ENCODE measurements at regions not wholly inside any gene's neighbourhood (a gene's known extent, or its start where the extent isn't known, plus 50 kb on each side); places are given as distances from the start of the nearest gene placed in this dataset.

DNA sequence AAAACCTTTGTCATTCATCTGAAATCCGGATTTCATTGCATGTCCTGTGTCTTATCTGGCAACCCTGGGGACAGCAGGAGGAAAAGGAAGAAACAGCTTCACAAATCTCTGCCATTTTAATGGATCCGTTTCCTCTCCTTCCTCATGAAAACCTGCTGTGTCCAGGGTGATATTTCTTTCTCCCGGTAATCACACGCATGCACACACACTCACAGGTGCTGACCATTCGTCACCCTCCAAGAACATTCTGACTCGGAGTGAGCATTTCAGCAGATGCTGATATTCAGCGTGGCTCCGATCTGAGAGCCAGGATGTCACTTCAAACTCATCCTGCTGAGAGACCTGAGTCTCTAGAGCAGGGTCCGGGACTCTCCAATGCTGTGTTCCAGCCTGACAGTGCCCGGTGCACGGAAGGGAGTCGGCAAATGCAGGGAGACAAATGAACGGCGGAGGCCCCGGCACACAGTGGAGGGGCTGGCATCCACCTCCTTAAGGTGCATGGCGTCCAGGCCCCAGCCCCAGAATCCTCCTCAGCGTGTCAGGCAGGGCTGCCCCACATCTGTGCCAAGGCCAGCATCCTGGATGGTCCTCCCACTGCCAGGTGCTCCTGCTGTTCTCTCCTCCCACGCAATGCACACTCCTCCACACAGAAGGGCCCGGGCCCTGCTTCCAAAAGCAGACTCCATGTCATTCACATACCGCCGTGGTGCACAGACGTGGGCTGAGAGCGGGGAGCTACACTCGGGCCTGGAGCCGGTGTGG lies 70.7 kb downstream of the RBFOX3 start:
- DNase-seq = no peak

DNA sequence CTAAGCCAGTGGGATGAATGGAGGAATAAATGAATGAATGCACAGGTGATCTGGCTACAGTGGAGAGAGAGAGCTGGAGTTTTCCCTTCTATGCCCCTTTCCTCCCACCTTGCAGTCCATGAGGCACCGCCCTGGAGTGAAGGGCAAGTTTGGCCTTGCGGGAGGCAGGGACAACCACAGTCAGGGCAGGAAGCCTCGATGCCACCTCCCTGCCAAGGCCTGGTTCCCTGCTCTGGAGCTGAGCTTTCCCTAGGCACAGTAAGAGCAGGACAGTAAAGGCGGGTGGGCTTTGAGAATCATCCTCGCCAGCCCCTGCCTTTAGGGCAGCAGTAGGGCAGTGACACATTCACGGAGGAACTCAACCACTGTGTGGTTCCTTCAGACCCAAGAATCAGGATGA lies 72.6 kb downstream of the RBFOX3 start:
- DNase-seq = no peak

DNA sequence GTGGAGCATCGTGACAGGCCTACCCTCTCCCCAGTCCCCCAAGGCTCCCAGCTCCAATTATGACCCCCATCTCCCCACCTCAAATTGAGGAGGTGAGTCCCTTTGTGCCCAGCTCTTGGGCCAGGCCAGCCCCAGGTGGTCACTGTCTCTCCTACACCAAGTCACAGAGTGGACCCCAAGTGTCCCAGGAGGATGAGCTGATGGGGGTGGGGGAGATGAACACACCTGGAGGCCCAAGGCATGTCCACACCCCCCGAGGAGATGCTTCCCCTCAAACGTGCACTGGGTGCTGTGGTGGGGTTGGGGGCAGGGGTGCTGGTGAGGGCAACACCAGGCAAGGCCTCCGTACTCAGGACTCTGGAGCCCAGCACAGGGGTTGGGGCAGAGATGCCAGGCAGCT lies 73.2 kb downstream of the RBFOX3 start:
- no peak for DNase-seq

DNA sequence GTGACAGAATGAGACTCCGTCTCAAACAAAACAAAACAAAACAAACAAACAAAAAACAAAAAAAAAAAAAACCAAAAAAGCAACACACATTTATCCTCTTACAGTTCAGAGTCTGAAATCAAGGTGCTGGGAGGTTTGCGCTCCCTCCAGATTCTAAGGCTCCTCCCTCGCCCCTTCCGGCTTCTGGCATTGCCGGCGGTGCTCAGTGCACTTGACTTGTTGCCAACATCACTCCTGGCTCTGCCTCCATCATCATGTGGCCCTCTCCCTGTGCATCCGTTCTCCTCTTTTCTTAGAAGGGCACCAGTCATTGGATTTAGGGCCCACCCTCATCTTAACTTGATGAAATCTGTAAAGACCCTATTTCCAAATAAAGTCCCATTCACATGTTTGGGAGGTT lies 73.8 kb downstream of the RBFOX3 start:
- no peak for DNase-seq

DNA sequence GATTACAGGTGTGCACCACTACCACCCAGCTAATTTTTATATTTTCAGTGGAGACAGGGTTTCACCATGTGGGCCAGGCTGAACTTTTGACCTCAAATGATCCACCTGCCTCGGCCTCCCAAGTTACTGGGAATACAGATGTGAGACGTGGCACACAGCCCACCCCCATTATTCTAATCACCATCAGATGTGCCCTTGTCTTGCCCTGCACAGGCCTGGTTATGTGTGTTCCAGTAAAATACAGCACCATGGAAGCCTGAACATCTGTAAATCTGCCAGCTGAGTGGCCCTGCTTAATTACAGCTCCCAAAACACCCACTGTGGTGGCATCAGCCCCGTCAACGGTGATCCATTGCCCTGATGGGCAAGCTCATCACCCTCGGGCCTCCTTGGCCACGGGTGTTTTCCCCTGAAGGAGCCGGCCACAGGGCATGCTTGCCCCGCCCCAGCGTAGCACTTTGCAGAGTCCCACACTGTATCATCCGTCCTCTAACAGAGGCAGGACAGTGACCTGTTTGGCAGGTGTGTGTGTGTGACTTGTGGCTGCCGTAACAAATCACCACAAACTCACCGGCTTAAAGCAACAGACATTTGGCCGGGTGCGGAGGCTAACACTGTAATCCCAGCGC lies 74.5 kb downstream of the RBFOX3 start:
- no peak for DNase-seq

DNA sequence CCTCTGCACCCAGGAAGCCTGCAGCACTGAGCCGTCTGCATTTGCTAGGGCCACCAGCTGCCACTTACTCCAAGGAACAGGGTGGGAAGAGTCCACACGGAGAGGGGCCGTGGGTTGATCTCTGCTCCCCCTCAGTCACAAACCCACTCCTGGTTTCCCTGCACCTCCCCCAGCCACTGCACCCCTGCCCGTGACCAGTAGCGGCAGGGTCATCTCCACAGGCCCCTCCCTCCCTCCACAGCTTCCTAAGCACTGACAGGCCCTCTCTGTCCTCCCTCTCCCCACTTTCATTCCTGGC lies 75.2 kb downstream of the RBFOX3 start:
- no peak for DNase-seq

DNA sequence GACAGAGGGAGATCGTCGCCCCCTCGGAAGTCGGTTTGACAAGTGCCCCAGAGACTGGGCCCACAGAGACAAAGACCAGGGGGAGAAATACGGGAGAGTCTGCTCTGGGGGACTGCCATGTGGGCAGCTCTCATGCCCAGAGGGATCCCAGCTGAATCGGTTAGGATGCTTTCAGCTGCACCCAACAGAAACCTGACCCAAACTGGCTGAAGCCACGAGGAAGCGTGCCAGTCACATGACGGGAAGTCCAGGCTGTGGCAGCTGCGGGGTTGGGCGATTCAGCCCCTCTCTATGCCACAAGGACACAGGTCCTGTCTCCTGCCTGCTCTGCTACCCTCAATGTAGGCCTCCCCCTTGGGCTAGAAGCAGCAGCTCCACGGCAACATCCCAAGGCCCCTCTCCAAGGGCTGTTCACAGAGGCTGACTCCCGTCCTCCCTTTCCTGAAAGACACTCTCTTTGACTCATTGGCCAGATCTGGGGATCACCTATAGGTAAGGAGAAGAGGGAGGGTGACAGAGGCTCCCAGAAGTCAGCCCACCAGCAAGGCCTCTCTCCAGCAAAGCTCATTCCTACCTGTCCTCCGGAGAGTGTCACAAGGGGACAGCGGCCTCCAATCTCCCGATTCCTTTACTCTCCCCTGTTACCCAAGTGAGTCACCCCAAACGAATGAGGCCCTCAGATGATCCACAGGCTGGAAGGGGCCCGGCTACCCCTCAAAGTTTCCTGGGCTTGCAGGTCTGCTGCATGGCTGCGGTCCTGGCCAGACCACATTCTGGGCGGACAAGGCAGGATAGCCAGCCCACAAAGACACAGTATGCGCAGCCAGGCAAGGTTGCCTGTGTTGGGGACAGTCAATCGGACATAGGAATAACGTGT lies 75.8 kb downstream of the RBFOX3 start:
- DNase-seq = no peak

DNA sequence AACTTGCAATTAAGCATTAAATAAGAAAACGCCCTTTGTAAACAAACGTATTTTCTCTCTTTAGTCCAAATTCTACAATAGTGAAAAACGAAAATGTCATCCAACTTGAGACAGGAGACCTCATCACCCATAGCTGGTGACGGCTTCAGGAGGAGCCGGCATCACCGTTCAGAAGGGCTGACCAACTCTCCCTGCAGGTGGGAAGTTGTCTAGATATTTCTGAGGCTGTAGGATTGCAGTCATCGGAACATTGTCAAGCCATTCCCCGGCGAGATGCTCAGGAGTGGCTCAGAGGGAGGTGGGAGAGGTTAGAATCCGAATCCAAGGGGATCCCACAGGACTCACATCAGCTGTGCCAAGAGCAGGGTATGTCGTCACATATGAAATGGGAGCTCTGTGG lies 76.7 kb downstream of the RBFOX3 start:
- no peak for DNase-seq

DNA sequence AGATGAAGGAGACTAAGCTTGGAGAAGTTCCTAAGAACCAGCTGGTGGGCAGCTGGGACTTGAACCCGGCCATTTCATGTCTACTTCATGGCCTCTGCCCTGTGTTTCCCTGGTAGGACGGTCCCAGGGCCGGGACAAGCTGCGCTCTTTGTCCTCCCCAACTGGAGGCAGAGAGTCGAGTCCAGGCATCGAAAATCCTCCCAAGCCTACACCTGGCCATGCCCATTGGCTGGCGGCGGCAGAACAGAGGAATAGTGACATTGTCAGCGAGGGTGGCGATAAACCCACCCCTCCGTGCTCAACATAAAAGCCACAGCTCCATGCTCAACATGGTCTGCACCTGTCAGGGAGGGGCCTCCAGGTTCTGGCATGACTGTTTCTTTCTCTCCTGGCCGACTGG lies 77.7 kb downstream of the RBFOX3 start:
- no peak for DNase-seq

DNA sequence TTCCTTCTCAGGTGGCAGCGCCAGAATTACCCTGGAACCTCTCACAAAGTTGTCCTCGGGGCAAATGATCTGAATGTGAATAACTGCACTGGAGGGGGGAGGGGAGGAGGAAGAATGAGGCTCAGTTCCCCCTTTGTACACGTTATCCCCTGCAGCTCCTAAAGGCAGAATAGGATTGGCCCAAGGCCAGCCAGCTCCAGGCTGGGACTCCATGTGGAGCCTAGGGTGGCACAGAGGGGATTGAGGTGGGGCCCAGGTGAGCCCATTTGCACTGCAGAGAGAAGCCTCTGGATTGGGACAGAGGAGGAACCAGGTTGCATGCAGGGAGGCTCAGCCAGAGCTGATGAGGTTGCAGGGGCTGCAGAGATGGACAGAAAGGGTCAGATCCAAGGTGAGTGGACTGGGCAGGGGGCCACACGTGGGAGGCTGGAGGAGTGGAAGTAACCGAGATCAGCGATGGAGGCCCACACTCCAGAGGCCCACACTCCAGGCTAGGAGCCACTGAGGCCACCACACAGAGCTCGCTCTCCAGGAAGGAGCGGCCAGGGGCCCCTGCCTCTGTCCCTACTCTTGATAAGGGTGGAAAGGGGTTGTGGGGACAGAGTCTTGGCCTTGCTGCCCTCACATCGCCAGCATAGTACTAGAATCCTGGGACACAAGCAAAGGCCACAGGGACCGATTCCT lies 78.6 kb downstream of the RBFOX3 start:
- no peak for DNase-seq

DNA sequence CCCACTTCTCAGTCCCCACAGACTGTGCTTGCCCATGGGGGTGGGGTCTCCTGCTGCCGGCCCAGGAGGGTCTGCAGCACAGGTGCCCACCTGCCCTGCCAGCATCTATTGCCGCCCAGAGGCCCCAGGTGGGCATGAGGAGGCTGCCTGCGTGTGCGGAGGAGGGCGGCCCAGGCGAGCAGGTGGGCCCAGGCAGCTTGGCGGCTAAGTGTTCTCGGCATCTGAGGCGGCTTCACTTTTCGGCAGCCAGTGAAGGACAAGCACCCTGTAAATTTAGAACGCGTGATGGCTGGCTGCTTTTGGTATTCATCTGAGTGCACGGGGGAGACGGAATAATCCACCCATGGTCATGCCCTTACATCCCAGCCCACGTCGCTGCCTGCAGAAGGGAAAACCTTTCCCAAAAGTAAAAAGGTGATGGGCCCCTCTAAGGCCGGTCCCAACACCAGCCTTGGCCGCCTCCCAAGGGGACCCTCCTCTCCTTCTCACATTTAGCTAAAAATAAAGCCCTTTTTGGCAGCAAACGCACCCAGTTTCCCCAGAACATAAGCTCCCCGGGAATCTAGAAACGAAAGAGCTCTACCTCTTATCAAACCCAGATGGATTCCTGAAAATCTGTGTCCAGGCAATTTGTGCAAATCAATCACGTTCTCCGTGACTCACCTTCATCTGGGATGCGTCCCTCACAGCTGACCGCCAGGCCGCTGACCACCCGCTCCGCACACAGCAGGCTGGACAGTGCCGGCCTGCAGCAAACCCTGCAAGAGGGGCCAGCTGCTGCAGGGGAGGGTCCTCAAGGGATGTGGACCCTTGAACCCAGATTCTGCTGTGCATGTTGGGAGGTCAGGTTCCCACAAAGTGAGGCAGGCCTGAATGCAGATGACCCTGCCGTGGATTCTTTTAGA lies 79.4 kb downstream of the RBFOX3 start:
- no peak for DNase-seq

DNA sequence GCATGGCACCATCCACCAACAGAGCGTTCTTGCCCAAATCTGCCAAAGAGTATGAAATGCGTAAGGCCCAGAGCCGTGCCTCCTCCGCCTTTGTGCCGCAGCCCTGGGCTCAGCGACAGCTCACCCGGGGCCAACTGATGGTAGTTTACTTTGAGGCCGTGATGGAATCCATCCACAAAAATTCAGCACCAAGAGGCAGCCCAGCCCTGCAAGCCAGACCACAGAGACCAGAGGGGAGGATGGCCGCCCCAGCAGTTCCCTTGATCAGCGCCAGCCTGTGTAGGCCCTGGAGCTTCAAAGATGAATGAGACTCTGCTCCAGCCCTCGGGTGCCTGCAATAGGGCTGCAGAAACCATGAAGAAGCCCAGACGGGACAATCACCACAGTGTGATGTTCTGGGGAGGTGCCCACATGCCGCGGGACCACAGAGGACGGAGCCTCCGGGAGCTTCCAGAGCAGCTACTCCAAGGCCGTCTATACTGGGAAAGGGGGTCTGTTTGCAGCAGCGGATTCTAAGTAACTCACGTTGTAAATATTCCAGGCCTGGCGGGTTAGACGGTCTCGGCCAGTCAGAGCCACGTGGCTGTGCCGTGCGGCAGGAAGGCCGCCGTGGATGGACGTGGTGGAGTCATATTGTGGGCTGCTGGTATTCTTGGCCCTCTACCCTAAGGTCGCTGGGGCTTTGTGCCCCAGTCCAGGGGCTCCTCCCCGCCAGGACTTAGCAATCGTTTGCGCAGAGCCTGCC lies 80.3 kb downstream of the RBFOX3 start:
- no peak for DNase-seq

DNA sequence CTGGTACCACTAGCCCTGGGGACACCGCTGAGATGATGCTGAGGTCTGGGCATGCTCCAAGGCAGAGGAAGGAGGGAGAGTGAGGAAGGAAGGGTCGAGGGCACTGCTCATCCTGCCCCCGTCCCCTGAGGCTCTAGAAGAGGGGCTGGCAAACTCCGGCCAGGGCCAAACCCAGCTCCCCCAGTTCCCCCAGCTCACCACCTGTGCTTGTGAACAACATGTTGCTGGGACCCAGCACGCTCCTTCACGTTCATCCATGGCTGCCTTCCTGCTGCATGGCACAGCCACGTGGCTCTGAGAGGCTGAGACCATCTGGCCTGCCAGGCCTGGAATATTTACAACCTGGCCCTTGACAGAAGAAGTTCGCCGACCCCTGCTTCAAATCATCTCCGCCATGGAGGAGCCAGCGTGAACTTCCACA lies 81.2 kb downstream of the RBFOX3 start:
- no peak for DNase-seq

DNA sequence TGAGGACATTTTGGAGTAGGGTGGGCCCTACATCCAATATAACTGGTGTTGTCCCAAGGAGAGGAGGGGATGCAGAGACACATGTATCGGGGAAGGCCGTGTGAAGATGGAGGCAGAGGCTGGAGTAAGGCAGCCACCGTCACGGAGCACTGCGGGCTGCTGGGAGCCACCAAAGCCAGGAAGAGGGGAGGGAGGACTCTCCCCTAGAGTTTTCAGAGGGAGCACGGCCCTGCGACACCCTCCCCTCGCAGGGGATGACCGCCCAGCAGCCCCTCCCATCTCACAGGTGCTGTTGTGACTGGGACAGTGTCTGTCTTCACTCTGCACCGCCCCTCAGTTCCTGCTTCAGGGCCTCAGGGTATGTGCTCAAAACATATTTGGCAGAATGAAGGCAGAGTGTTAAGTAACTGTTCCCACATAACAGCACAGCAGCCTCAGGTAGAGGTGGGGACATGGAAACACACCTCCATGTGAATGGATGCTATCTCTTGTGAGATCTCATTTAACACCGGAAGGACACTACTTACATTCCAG lies 82.2 kb downstream of the RBFOX3 start:
- no peak for DNase-seq

DNA sequence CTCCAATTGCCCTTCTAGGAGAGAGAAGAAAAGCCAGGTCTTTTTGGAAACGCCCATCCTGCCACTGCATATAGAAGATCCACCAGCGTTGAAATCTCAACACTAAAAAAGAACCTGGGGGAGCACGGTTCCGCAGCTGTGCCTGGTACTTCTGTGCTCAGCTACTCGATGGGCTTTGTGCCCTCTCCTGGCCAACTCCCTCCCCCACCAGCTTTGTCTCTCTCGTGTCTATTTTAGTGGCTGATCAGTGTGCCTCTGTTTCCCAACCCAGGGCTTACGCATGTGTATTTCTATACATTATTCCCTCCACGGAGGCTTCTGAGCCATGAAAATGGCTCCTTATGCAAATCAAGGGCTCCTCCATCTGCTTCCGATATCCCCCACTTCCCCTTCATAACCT lies 83.5 kb downstream of the RBFOX3 start:
- no peak for DNase-seq

DNA sequence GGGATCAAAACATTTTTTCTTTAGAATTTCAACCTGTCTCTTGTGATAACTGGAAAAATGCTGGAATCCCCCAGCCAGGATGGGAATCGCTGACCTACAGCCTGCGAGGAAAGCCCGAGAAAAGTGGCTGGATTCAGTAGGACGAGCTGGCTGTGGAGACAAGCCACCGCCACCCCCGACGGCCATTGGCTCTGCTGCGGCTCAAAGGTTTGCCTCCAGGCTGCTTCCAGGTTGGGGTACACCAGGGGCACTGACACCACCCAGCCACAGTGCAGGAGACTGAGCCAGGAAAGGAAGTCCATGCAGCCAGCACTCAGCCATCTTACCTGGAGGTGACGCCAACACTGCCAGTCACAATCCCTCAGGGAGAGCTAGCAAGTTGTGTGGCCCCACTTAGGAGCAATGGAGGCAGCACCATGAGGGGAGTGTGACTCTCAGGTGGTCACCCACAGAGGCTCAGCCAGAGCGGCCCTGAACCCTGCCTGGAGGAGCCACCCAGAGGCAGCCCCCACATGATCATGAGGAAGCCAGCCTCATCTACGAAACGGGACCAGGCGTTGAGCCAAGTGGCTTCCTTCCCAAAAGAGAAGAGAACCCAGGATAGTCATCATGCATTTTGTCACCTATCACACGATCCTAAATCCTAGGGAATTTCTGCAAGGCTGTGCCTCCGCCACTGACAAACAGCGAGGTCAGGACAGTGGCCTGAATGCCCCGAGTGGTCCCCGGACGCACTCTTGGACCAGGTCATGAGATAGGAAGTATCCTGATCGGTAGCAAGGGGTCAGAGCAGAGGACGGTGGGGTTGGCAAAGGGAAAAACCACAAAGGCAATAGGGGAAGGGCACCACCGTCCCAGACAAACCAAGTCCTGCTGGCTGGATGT lies 84.8 kb downstream of the RBFOX3 start:
- DNase-seq = no peak

DNA sequence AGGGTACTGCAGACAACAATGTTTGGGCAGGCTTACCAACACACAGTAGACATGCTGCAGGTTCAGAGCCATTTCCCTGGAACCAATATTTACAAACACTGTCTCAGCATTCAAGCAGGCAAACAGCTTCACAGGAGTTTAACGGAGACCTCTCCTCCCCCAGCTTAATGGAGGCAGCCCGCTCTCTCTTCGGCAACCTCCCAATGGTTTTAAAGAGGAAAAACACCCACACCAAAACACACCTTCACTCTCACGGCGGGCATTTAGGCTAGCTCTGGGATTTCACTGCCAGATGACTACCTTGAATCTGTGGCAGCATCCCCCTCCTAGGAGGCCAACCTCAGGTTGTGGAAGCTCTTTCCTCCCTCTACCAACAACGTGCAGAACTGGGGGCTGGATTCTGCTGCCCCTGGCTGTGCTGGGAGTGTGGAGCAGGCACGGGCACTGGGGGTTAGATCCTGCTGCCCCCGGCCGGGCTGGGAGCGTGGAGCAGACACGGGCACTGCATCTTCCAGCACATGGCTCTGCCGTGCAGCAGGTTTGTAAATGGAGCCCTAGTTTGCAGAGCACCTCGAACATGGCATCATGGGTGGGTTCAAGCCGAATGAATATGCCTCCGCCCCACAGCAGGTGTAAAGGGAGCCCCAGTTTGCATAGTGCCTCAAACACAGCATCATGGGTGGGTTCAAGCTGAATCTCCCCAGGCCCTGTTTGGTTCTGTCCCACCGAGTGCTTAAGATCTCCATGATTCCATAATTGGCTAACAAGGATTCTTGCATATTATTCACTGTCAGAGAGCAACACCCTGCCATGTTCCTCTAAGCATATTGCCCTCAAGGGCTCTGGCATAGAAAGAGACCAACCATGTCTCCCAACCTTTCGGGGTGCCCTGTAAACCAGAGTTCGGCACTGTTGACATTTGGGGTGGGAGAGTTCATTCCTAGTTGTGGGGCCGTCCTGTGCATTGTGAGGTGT lies 86.4 kb downstream of the RBFOX3 start:
- DNase-seq = no peak

DNA sequence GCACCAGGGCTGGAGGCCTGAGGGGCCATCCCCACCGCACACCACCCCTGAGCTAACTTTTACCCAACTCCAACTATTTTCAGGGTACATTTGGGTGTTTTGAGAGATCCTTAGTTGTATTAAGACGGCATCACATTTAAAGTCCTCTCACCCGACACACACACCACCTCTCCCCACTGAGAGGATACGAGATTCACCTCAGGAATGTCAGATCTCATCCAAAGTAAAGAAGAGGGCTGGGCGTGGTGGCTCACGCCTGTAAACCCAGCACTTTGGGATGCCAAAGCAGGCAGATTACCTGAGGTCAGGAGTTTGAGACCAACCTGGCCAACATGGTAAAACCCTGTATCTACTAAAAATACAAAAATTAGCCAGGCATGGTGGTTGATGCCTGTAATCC lies 88.4 kb downstream of the RBFOX3 start:
- no peak for DNase-seq

DNA sequence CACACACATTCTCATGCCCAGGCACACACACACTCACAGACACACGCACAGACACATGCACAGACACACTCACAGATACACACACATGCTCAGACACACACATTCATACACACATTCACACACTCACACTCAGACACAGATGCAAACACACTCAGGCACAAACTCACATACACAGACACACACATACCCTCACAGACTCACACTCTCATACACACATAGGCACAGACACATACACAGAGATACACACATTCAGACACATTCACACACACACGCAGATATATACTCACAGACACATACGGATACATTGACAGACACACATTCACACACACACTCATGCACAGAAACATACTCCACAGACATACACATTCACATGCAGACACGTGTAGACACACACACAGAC lies 89.6 kb downstream of the RBFOX3 start:
- DNase-seq = no peak
